ENCODE measurements at regions not wholly inside any gene's neighbourhood (a gene's known extent, or its start where the extent isn't known, plus 50 kb on each side); places are given as distances from the start of the nearest gene placed in this dataset.
"Not testable (repeated sequence)": the region's sequence is repeated elsewhere in the genome, so short reads cannot be mapped to it uniquely, and the experiment has no call there.

DNA sequence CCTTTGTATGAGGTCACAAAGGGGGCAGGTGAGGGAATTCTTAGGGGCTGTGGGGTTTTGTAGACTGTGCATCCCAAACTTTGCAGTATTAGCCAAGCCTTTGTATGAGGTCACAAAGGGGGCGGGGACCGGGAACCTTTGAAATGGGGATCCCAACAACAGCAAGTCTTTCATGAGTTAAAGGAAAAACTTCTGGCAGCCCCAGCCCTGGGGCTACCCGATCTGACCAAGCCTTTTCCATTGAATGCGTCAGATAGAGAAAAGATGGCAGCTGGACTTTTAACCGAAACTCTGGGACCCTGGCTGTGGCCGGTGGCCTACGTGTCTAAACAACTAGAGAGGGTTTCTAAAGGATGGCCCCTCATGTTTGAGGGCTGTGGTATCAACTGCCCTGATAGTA, 79.0 kb upstream of the RUBCNL start:
- DNase-seq (ENCODE audit: low spot score) = not testable (repeated sequence)

DNA sequence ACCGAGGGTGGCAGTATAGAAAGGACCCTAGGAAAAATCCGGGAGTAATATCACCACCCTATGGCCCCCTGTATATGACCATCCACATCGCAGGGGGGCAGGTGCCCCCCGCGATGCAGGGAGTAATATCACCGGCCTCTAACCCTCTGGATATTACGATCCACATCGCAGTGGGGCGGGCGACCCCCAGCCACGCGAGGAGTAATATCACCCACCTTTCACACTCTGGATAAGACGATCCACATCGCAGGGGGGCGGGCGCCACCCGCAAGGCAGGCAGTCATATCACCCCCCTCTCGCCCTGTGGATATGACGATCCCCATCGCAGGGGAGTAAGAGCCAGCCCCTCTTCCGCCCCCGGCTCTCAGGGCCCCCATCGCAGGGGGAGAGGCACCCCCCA, 76.7 kb upstream of the RUBCNL start:
- no peak for DNase-seq (ENCODE audit: low spot score)

DNA sequence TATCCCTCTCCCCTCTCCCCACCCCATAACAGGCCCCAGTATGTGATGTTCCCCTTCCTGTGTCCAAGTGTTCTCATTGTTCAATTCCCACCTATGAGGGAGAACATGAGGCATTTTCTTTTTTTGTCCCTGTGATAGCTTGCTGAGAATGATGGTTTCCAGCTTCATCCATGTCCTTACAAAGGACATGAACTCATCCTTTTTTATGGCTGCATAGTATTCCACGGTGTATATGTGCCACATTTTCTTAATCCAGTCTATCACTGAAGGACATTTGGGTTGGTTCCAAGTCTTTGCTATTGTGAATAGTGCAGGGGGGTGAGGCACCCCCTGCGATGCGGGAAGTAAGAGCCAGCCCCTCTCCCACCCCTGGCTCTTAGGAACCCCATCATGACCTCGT, 73.2 kb upstream of the RUBCNL start:
- not testable (repeated sequence) for DNase-seq (ENCODE audit: low spot score)

DNA sequence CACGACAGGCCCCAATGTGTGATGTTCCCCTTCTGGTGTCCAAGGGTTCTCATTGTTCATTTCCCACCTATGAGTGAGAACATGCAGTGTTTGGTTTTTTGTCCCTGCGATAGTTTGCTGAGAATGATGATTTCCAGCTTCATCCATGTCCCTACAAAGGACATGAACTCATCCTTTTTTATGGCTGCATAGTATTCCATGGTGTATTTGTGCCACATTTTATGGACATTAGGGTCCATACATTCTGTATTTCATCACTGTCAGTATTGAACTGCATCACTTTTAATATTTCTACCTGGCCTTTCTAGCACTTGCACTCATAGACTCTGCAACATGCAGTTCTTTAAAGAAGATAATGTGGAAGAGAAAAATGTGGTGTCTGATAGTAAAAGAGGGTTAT, 70.2 kb upstream of the RUBCNL start:
- not testable (repeated sequence) for DNase-seq (ENCODE audit: low spot score)

DNA sequence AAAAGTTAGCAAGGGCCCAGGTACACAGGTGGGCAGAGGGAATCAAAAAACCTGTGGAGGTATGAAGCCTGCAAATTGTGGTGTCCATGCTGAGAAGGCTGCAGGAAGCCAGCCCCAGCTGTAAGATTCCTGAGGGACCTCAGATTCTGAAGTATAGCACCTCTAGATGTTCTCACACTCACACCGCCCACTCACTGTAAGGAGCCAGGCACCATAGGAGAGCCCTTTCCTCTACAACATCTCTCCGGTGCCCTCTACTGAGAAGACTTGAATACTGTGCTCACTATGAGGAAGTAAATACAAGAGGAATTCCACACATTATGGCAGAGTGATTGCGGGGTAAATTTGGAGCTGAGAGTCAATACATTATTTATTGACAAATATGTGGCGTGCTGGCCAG, 68.9 kb upstream of the RUBCNL start:
- DNase-seq (ENCODE audit: low spot score) = not testable (repeated sequence)

DNA sequence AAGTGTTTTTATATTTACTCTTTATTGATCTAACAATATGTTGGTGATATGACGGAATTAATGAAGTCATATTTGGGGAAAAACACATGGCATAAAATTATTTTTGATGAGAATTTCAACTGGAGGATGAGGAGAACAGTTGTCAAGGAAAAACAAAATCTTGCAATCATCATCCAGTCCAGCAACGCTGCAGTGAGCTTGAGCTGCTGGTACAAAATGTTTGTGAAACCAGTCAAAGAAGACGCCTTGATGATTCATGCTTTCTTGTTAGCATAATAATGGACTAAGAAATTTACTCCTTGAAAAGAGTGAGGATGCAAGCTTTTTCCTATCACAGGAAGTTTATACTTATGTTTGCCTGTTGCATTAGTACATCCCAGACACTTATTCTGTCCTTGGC, 64.1 kb upstream of the RUBCNL start:
- not testable (repeated sequence) for DNase-seq (ENCODE audit: low spot score)

DNA sequence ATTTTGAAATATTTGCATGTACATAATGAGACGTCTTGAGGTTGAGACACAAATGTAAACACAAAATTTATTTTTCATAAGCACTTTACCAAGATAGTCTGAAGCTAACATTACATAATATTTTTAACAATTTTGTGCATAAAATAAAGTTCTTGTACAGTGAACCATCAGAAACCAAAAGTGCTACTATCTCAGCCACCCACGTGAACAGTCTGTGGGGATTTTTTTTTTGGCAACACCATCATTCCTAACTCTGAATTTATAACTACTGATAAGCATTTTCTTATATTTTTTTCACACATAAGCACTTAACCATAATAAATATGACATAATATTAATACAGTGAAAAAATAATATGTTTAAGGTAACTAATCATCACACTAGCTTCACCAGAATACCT, 62.9 kb upstream of the RUBCNL start:
- DNase-seq (ENCODE audit: low spot score) = not testable (repeated sequence)

DNA sequence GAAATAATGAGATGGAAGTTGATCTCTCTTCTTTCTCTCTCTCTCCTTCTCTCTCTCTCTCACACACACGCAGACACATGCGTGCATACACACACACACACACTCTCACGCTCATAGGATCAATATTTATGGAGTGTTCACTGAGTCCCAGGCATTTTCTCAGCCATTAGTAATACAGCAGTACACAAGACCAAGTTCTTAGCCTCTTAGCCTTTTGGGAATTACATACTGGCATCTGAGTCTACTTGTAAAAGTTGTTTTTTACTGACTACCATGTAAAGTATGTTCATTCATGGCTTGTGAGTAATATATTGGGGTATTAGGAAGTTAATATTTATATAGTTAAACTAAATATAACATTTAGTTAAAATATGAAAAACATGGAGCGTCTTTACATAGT, 61.1 kb upstream of the RUBCNL start:
- DNase-seq (ENCODE audit: low spot score) = not testable (repeated sequence)

DNA sequence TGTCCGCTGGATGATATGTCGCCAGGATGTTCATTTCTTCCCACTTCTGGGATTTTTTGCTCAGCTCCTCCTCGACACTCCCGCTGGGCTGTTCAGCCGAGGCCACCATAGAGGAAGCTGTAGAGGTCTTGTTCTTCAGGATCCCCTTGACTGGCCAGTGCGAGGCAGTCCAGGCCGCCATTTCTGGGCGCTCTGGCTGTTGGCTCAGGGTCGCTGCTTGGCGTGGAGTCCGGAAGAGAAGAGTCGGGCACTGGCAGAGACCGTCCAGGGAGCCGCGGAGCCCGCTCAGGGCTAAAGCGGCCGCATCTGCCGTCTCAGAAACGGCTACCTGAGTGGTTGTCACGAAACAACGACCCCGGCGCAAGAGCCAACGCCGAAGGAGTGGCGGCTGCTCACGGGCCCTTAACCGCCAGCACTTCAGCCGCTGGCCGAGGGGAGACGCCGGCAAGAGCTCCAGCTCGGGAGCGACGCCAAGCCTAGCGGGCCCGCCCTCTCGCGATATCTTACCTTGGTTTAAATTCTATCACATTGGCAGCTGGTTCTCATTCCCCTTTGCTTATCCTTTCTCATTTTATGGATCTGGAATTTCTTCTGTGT, 50.9 kb upstream of the RUBCNL start:
- peak; percentile 65 for DNase-seq (ENCODE audit: low spot score)

All from left forelimb (tissue), 1 donor.